RWPE1 (cell line): ENCODE measurements at regions not wholly inside any gene's neighbourhood (a gene's known extent, or its start where the extent isn't known, plus 50 kb on each side); places are given as distances from the start of the nearest gene placed in this dataset.

Source experiments
- CTCF ChIA-PET: fragments of 350-600 bp; sonication (Branson Sonifier 250); formaldehyde crosslinking; extraction: SDS; loops from one replicate; lab custom pipeline; 2021; lab: Yijun Ruan, JAX
- POLR2A ChIA-PET: fragments of 400-600 bp; formaldehyde crosslinking; extraction: SDS; loops from one replicate; lab custom pipeline; 2020; ENCODE audit warnings: antibody characterized with exemption; ENCODE audit not compliant: low non-redundant PET; lab: Yijun Ruan, JAX
- DNase-seq: peaks from one replicate; pipeline ENCODE4 v3.0.0; 2012; ENCODE audit warnings: low spot score
- H3K27ac ChIP-seq: fragments of 450-650 bp; 2 replicates; pipeline ENCODE4 v1.5.1; 2017
- TF ChIP-seq, protein P1 (sequence below): fragments of 450-650 bp; conservative IDR thresholded peaks from 2 replicates; pipeline ENCODE4 v1.5.1; 2017; ENCODE audit warnings: low read depth, mild to moderate bottlenecking

GRCh38 chr2:126810001-126810400 lies 88.7 kb upstream of the TEX51 start:
- POLR2A ChIA-PET: no interaction called here
- no peak overlapping the region for H3K27ac ChIP-seq
- no peak for DNase-seq
- TF ChIP-seq, protein P1, sequence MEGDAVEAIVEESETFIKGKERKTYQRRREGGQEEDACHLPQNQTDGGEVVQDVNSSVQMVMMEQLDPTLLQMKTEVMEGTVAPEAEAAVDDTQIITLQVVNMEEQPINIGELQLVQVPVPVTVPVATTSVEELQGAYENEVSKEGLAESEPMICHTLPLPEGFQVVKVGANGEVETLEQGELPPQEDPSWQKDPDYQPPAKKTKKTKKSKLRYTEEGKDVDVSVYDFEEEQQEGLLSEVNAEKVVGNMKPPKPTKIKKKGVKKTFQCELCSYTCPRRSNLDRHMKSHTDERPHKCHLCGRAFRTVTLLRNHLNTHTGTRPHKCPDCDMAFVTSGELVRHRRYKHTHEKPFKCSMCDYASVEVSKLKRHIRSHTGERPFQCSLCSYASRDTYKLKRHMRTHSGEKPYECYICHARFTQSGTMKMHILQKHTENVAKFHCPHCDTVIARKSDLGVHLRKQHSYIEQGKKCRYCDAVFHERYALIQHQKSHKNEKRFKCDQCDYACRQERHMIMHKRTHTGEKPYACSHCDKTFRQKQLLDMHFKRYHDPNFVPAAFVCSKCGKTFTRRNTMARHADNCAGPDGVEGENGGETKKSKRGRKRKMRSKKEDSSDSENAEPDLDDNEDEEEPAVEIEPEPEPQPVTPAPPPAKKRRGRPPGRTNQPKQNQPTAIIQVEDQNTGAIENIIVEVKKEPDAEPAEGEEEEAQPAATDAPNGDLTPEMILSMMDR: no peak
- CTCF ChIA-PET: no interaction called here

DNA sequence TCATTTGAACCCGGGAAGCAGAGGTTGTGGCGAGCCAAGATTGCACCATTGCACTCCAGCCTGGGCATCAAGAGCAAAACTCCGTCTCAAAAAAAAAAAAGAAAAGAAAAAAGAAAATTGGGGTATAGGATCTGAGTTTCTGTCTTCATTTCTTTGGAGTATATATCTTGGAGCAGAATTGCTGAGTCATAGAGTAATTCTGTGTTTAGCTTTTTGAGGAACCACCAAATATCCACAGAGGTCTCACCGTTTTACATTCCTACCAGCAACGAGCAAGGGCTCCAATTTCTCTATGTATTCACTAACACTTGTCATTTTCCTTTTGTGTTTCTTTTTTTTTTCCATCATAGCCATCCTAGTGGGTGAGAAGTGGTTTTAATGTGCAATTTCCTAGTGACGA lies 87.6 kb upstream of the TEX51 start:
- POLR2A ChIA-PET: no interaction called here
- CTCF ChIA-PET: no interaction called here
- H3K27ac ChIP-seq: no peak overlapping the region
- TF ChIP-seq, protein P1: no peak
- DNase-seq: no peak

GRCh38 chr2:126817172-126817571 lies 81.5 kb upstream of the TEX51 start:
- POLR2A ChIA-PET: no interaction called here
- CTCF ChIA-PET: no interaction called here
- no peak overlapping the region for H3K27ac ChIP-seq

GRCh38 chr2:126822115-126822514 lies 76.6 kb upstream of the TEX51 start:
- POLR2A ChIA-PET: no interaction called here
- TF ChIP-seq, protein P1: no peak
- CTCF ChIA-PET: no interaction called here
- H3K27ac ChIP-seq: no peak overlapping the region
- no peak for DNase-seq

More at GRCh38 chr2:126817172-126817571, 81.5 kb upstream of the TEX51 start:
- DNase-seq: no peak
- TF ChIP-seq, protein P1: no peak

DNA sequence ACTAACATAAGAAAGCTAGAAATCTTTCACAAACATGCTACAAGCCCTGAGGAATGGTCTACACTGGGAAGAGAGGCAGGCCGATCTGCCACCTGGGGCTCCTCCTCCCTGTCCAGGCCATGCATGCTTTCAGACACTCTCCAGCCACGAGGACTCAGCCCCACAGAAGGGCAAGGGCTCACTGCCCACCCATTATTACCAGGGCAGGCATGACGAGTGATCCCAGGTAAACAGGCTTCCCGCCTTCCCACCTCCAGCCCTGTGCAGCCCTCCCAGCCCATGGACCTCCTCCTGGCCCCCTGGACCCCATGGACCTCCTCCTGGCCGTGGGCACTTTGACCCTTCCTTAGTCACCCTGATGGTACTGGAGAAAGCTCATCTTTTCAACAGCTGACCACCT lies 75.8 kb upstream of the TEX51 start:
- no peak for DNase-seq
- TF ChIP-seq, protein P1: no peak
- no peak overlapping the region for H3K27ac ChIP-seq
- POLR2A ChIA-PET: no interaction called here
- CTCF ChIA-PET: interaction anchor here (0.6 kb wide), 1 partner anchor 29 kb away, joined by 3 read pairs; no protein-coding TSS in a partner anchor

DNA sequence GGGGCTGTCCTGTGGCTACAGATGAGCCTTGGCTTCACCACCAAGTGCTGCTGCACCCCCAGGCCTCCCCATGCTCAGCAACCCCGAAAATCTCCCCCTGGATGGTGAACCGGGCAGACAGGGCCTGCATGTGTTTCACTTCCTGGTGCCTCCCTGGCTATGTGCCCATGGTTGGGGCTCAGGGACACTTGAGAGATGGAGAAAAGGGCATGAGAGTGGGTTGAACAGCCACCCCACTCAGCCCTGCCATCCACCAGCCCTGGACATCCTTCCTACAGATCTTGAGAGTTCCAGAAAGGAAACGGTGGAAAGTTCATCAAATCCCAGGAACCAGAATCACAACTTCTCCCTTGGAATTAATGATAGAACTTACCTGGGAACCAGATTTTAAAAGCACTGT lies 74.7 kb upstream of the TEX51 start:
- TF ChIP-seq, protein P1: no peak
- no peak overlapping the region for H3K27ac ChIP-seq
- no peak for DNase-seq
- POLR2A ChIA-PET: no interaction called here
- CTCF ChIA-PET: no interaction called here

- TF ChIP-seq, protein P1: no peak
- no peak overlapping the region for H3K27ac ChIP-seq
- CTCF ChIA-PET: no interaction called here
- POLR2A ChIA-PET: no interaction called here
- DNase-seq: no peak
Measured at GRCh38 chr2:126824663-126825062, 74.0 kb upstream of the TEX51 start.
